ENCODE measurements at regions not wholly inside any gene's neighbourhood (a gene's known extent, or its start where the extent isn't known, plus 50 kb on each side); places are given as distances from the start of the nearest gene placed in this dataset.
"Not testable (repeated sequence)": the region's sequence is repeated elsewhere in the genome, so short reads cannot be mapped to it uniquely, and the experiment has no call there.

- H3K4me3 ChIP-seq (ENCODE audit: low read length), result no peak overlapping the region
- DNase-seq (ENCODE audit: low read depth), result no peak
- TF ChIP-seq, protein P1, sequence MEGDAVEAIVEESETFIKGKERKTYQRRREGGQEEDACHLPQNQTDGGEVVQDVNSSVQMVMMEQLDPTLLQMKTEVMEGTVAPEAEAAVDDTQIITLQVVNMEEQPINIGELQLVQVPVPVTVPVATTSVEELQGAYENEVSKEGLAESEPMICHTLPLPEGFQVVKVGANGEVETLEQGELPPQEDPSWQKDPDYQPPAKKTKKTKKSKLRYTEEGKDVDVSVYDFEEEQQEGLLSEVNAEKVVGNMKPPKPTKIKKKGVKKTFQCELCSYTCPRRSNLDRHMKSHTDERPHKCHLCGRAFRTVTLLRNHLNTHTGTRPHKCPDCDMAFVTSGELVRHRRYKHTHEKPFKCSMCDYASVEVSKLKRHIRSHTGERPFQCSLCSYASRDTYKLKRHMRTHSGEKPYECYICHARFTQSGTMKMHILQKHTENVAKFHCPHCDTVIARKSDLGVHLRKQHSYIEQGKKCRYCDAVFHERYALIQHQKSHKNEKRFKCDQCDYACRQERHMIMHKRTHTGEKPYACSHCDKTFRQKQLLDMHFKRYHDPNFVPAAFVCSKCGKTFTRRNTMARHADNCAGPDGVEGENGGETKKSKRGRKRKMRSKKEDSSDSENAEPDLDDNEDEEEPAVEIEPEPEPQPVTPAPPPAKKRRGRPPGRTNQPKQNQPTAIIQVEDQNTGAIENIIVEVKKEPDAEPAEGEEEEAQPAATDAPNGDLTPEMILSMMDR (conservative IDR thresholded peaks at IDR 0.05; ENCODE audit: low read length), result no peak
Observed at GRCh38 chr14:106083082-106083481, 556.7 kb downstream of the TMEM121 start.

GRCh38 chr14:106087837-106088236 lies 561.5 kb downstream of the TMEM121 start:
- TF ChIP-seq, protein P1 (conservative IDR thresholded peaks at IDR 0.05; ENCODE audit: low read length), result no peak
- H3K4me3 ChIP-seq (ENCODE audit: low read length), result no peak overlapping the region
- no peak for DNase-seq (ENCODE audit: low read depth)

- not testable (repeated sequence) for DNase-seq (ENCODE audit: low read depth); H3K4me3 ChIP-seq (ENCODE audit: low read length)
Observed at GRCh38 chr14:106088860-106089259, 562.5 kb downstream of the TMEM121 start.

- DNase-seq (ENCODE audit: low read depth), result no peak
- TF ChIP-seq, protein P1 (conservative IDR thresholded peaks at IDR 0.05; ENCODE audit: low read length), result no peak
- H3K4me3 ChIP-seq (ENCODE audit: low read length), result no peak overlapping the region
Observed at GRCh38 chr14:106094654-106095189, 568.3 kb downstream of the TMEM121 start.

DNA sequence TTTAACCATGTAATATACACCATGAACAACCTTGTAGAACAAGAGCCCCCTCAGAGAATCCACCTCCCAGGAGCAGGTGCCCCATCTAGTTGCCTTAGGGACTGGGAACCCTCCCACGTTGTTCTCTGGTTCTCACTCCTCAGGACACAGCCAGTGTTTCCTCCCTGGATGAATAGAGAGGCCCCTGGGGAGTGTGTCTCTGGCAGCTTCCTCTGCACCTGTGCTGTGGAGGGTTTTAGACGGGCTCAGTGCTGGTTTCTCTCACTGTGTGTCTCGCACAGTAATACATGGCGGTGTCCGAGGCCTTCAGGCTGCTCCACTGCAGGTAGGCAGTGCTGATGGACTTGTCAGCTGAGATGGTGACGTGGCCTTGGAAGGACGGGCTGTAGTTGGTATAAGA lies 581.3 kb downstream of the TMEM121 start:
- no peak for DNase-seq (ENCODE audit: low read depth)
- H3K4me3 ChIP-seq (ENCODE audit: low read length), result no peak overlapping the region
- TF ChIP-seq, protein P1 (conservative IDR thresholded peaks at IDR 0.05; ENCODE audit: low read length), result no peak

GRCh38 chr14:106109337-106109736 lies 583.0 kb downstream of the TMEM121 start:
- DNase-seq (ENCODE audit: low read depth), result no peak
- H3K4me3 ChIP-seq (ENCODE audit: low read length), result no peak overlapping the region
- TF ChIP-seq, protein P1 (conservative IDR thresholded peaks at IDR 0.05; ENCODE audit: low read length), result no peak

- TF ChIP-seq, protein P1 (conservative IDR thresholded peaks at IDR 0.05; ENCODE audit: low read length), result no peak
- no peak overlapping the region for H3K4me3 ChIP-seq (ENCODE audit: low read length)
- no peak for DNase-seq (ENCODE audit: low read depth)
Observed at GRCh38 chr14:106115401-106115800, 589.0 kb downstream of the TMEM121 start.

DNA sequence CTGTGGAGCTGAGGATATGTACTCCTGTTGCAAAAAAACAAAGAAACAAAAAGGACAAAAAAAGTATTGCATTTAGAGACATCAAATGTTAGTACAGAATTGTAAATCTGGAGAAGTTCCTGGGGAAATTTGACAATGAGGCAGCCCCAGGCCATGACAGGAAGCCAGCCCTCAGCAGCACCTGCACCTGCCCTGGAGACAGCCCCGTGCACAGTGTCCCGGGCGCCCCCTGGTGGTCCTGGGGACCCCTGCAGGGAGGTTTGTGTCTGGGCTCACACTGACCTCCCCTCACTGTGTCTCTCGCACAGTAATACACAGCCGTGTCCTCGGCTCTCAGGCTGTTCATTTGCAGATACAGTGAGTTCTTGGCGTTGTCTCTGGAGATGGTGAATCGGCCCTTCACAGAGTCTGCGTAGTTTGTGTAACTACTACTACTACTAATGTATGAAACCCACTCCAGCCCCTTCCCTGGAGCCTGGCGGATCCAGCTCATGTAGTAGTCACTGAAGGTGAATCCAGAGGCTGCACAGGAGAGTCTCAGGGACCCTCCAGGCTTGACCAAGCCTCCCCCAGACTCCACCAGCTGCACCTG lies 590.1 kb downstream of the TMEM121 start:
- not testable (repeated sequence) for DNase-seq (ENCODE audit: low read depth); H3K4me3 ChIP-seq (ENCODE audit: low read length)
